ENCODE measurements at regions not wholly inside any gene's neighbourhood (a gene's known extent, or its start where the extent isn't known, plus 50 kb on each side); places are given as distances from the start of the nearest gene placed in this dataset.

DNA sequence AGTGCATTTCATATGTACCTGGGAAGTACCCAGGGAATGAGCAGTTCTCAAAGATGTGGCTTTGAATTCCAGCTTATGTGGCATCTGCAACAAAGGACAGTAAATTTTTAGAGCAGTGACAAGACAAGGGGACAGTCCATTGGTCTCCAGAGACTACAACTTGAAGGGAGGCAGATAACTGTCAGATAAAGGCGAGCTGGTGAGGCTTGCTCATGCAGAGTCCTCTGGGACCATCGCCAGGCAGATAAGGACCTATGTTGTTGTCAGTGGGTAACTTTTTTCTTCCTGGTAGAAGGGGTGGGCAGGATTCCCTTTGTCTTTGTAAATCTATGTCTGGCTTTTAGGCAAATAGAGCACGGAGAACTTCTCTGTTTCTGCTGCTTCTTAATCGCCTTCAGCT, 120.2 kb downstream of the ICE1 start:
- no peaks in the 10 kb centered on the region for H3K36me3 Mint-ChIP-seq
- no peak overlapping the region for H3K4me3 Mint-ChIP-seq
- H3K9me3 Mint-ChIP-seq = peaks cover under 1% of the 10 kb centered on the region
- no peak for DNase-seq (ENCODE audit: low spot score in 2 of 2, unreplicated experiment in 2 of 2)
- H3K4me1 Mint-ChIP-seq = peaks cover 3% of the 10 kb centered on the region
- H3K27ac Mint-ChIP-seq = no peak overlapping the region
- H3K27me3 Mint-ChIP-seq (ENCODE audit: low read depth) = peaks cover 6% of the 10 kb centered on the region
- TF ChIP-seq, protein P1, sequence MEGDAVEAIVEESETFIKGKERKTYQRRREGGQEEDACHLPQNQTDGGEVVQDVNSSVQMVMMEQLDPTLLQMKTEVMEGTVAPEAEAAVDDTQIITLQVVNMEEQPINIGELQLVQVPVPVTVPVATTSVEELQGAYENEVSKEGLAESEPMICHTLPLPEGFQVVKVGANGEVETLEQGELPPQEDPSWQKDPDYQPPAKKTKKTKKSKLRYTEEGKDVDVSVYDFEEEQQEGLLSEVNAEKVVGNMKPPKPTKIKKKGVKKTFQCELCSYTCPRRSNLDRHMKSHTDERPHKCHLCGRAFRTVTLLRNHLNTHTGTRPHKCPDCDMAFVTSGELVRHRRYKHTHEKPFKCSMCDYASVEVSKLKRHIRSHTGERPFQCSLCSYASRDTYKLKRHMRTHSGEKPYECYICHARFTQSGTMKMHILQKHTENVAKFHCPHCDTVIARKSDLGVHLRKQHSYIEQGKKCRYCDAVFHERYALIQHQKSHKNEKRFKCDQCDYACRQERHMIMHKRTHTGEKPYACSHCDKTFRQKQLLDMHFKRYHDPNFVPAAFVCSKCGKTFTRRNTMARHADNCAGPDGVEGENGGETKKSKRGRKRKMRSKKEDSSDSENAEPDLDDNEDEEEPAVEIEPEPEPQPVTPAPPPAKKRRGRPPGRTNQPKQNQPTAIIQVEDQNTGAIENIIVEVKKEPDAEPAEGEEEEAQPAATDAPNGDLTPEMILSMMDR (IDR thresholded peaks at IDR 0.05; ENCODE audit: unreplicated experiment) = no peak

DNA sequence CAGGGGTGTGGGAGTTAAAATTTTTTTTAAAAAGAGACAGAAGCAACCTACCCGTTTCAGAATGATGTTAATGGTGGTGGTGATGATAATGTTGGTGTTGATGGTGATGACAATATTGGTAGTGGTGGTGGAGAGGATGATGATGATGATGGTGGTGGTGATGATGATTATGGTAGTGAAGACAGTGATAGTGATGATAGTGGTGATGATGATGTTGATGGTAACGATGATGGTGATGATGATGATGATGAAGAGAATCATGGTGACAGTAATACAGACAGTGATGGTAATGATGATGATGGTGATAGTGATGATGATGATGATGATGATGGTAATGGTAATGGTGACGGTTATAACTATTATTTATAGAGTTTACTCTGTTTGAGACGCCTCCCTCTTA, 117.6 kb downstream of the ICE1 start:
- TF ChIP-seq, protein P1 (IDR thresholded peaks at IDR 0.05; ENCODE audit: unreplicated experiment) = no peak
- DNase-seq (ENCODE audit: low spot score in 2 of 2, unreplicated experiment in 2 of 2) = no peak
- Mint-ChIP-seq H3K9me3 (no peaks in the 10 kb centered on the region), H3K36me3 (no peaks in the 10 kb centered on the region), H3K27ac (no peak overlapping the region), H3K27me3 (ENCODE audit: low read depth) (no peaks in the 10 kb centered on the region), H3K4me1 (peaks cover 7% of the 10 kb centered on the region), H3K4me3 (no peak overlapping the region)

All from mesothelial cell of epicardium (in vitro differentiated cells).